Esophagus (tissue), 2 donors: ENCODE measurements at regions not wholly inside any gene's neighbourhood (a gene's known extent, or its start where the extent isn't known, plus 50 kb on each side); places are given as distances from the start of the nearest gene placed in this dataset.
"Not testable (repeated sequence)": the region's sequence is repeated elsewhere in the genome, so short reads cannot be mapped to it uniquely, and the experiment has no call there.

Source experiments
- H3K27ac ChIP-seq, 2 donors: one replicate each; pipeline ENCODE4 v1.5.1; 2013; ENCODE audit warnings: low read depth in 2 of 2, mild to moderate bottlenecking in 2 of 2, inconsistent platforms in 1 of 2, low read length in 1 of 2, moderate library complexity in 1 of 2
- H3K27me3 ChIP-seq, 2 donors: one replicate each; pipeline ENCODE4 v1.6.1; 2013; ENCODE audit warnings: low read length in 2 of 2, control low read depth in 1 of 2, mild to moderate bottlenecking in 1 of 2; ENCODE audit not compliant: insufficient read depth in 2 of 2, control insufficient read depth in 1 of 2
- H3K36me3 ChIP-seq, 2 donors: one replicate each; pipeline ENCODE4 v1.6.1; 2013; ENCODE audit warnings: low read length in 1 of 2; ENCODE audit not compliant: control insufficient read depth in 2 of 2, insufficient read depth in 2 of 2
- H3K4me1 ChIP-seq, 2 donors: one replicate each; pipeline ENCODE4 v1.6.1; 2013; ENCODE audit warnings: low read length in 1 of 2; ENCODE audit not compliant: control insufficient read depth in 2 of 2, insufficient read depth in 2 of 2
- H3K4me3 ChIP-seq, 2 donors: one replicate each; pipeline ENCODE4 v1.5.1; 2013; ENCODE audit warnings: low read length in 2 of 2, mild to moderate bottlenecking in 2 of 2, low read depth in 1 of 2, moderate library complexity in 1 of 2
- H3K9me3 ChIP-seq, 2 donors: one replicate each; pipeline ENCODE4 v1.6.1; 2013; ENCODE audit warnings: mild to moderate bottlenecking in 2 of 2, low read depth in 1 of 2, low read length in 1 of 2, moderate library complexity in 1 of 2; ENCODE audit not compliant: control insufficient read depth in 2 of 2, insufficient read depth in 1 of 2
- WGBS, 2 donors: extraction: QIAGEN DNeasy Blood & Tissue Kit; methylation state at CpG; one replicate each; pipeline ENCODE4 v1.1.7; 2013; 5-methylcytosine and 5-hydroxymethylcytosine counted together
- donor health status: healthy with polysubstance abuse.
- donor health status: Bipolar disorder and iron deficiency.

GRCh38 chr4:131496211-131496610 lies 1652.9 kb upstream of the PCDH10 start:
- WGBS, 2 donors = 77 to 84% methylated on average over 5 of the region's 5 CpGs
- H3K36me3 ChIP-seq, H3K9me3 ChIP-seq, H3K4me1 ChIP-seq, H3K27ac ChIP-seq, H3K27me3 ChIP-seq, H3K4me3 ChIP-seq: not testable (repeated sequence)

- Histone ChIP-seq H3K36me3 (no peaks in the 10 kb centered on the region), H3K9me3 (peaks cover 0 to 2% of the 10 kb centered on the region in 2 donors), H3K27ac (no peak overlapping the region), H3K4me3 (no peak overlapping the region), H3K27me3 (no peaks in the 10 kb centered on the region), H3K4me1 (no peaks in the 10 kb centered on the region)
- WGBS, 2 donors = 61 to 65% methylated on average over 10 of the region's 10 CpGs
These were observed 1649.8 kb upstream of the PCDH10 start for GRCh38 chr4:131499141-131499873.

- no peaks in the 10 kb centered on the region for H3K27me3 ChIP-seq
- no peaks in the 10 kb centered on the region for H3K36me3 ChIP-seq
- H3K27ac ChIP-seq = no peak overlapping the region
- H3K9me3 ChIP-seq = no peaks in the 10 kb centered on the region
- H3K4me3 ChIP-seq = no peak overlapping the region
- 38 to 42% methylated on average over 3 of the region's 3 CpGs for WGBS, 2 donors
- H3K4me1 ChIP-seq = no peaks in the 10 kb centered on the region
These were observed 1639.6 kb upstream of the PCDH10 start for GRCh38 chr4:131509521-131509920.

GRCh38 chr4:131526686-131527085 lies 1622.4 kb upstream of the PCDH10 start:
- Histone ChIP-seq H3K36me3 (no peaks in the 10 kb centered on the region), H3K27me3 (no peaks in the 10 kb centered on the region), H3K4me1 (no peaks in the 10 kb centered on the region), H3K4me3 (no peak overlapping the region), H3K9me3 (no peaks in the 10 kb centered on the region), H3K27ac (no peak overlapping the region)
- WGBS, 2 donors = 79 to 90% methylated on average over 1 of the region's 1 CpG

- H3K4me3 ChIP-seq = no peak overlapping the region
- H3K27me3 ChIP-seq = no peaks in the 10 kb centered on the region
- no peaks in the 10 kb centered on the region for H3K4me1 ChIP-seq
- WGBS, 2 donors = 81 to 89% methylated on average over 6 of the region's 6 CpGs
- H3K27ac ChIP-seq = no peak overlapping the region
- no peaks in the 10 kb centered on the region for H3K36me3 ChIP-seq
- H3K9me3 ChIP-seq = no peaks in the 10 kb centered on the region
These were observed 1618.0 kb upstream of the PCDH10 start for GRCh38 chr4:131531087-131531486.

- Histone ChIP-seq H3K27ac (no peak overlapping the region), H3K4me3 (no peak overlapping the region), H3K27me3 (no peaks in the 10 kb centered on the region), H3K9me3 (no peaks in the 10 kb centered on the region), H3K36me3 (no peaks in the 10 kb centered on the region), H3K4me1 (no peaks in the 10 kb centered on the region)
- WGBS, 2 donors = 70 to 73% methylated on average over 7 of the region's 7 CpGs
These were observed 1614.0 kb upstream of the PCDH10 start for GRCh38 chr4:131534944-131535645.

GRCh38 chr4:131540256-131540655 lies 1608.8 kb upstream of the PCDH10 start:
- no peak overlapping the region for H3K4me3 ChIP-seq
- no peaks in the 10 kb centered on the region for H3K4me1 ChIP-seq
- H3K9me3 ChIP-seq = no peaks in the 10 kb centered on the region
- H3K36me3 ChIP-seq = no peaks in the 10 kb centered on the region
- H3K27me3 ChIP-seq = no peaks in the 10 kb centered on the region
- WGBS, 2 donors = 85 to 90% methylated on average over 3 of the region's 3 CpGs
- H3K27ac ChIP-seq = no peak overlapping the region

- Histone ChIP-seq H3K4me3 (no peak overlapping the region), H3K4me1 (no peaks in the 10 kb centered on the region), H3K27me3 (no peaks in the 10 kb centered on the region), H3K9me3 (no peaks in the 10 kb centered on the region), H3K36me3 (no peaks in the 10 kb centered on the region), H3K27ac (no peak overlapping the region)
- WGBS, 2 donors = 88 to 93% methylated on average over 7 of the region's 7 CpGs
These were observed 1601.5 kb upstream of the PCDH10 start for GRCh38 chr4:131547506-131547981.

GRCh38 chr4:131551306-131551705 lies 1597.8 kb upstream of the PCDH10 start:
- WGBS, 2 donors = 90 to 91% methylated on average over 1 of the region's 1 CpG
- H3K4me1 ChIP-seq = no peaks in the 10 kb centered on the region

GRCh38 chr4:131566026-131566425 lies 1583.1 kb upstream of the PCDH10 start:
- Histone ChIP-seq H3K36me3 (no peaks in the 10 kb centered on the region), H3K27ac (no peak overlapping the region), H3K4me3 (no peak overlapping the region), H3K4me1 (no peaks in the 10 kb centered on the region), H3K27me3 (no peaks in the 10 kb centered on the region), H3K9me3 (no peaks in the 10 kb centered on the region)
- 55 to 68% methylated on average over 1 of the region's 1 CpG for WGBS, 2 donors

More at GRCh38 chr4:131551306-131551705, 1597.8 kb upstream of the PCDH10 start:
- Histone ChIP-seq H3K27me3 (no peaks in the 10 kb centered on the region), H3K27ac (no peak overlapping the region), H3K4me3 (no peak overlapping the region), H3K36me3 (no peaks in the 10 kb centered on the region), H3K9me3 (no peaks in the 10 kb centered on the region)
